Neural progenitor cell (in vitro differentiated cells): ENCODE measurements at regions not wholly inside any gene's neighbourhood (a gene's known extent, or its start where the extent isn't known, plus 50 kb on each side); places are given as distances from the start of the nearest gene placed in this dataset.

ENCODE experiments used
- EZH2 ChIP-seq: fragments of 200-600 bp; sonication (generic); IDR thresholded peaks from 2 replicates; pipeline ENCODE4 v1.6.1; 2017; ENCODE audit warnings: antibody characterized with exemption, mild to moderate bottlenecking, moderate library complexity
- TF ChIP-seq, protein P1 (sequence below): fragments of 200-600 bp; sonication (generic); IDR thresholded peaks from 2 replicates; pipeline ENCODE4 v1.5.1; 2017; ENCODE audit warnings: antibody characterized with exemption, mild to moderate bottlenecking

DNA sequence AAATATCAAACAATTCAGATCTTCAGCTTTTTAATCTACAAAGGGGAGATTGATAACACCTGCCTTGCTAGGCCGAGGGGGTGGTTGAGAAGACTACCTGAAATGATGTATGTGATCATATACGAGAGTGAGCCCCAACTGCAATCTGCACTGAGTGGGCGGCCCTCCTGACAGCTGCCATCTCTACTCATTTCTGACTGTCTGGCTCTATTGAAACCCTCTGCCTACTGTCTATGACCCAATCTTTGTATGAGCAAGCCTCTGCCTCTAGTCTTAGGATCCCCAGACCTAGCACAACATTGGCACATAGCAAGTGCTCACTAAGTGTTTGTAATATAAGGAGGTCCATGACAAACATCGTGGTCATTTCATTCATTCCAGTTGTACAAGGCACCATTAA lies 144.4 kb upstream of the NR2F2 start:
- TF ChIP-seq, protein P1, sequence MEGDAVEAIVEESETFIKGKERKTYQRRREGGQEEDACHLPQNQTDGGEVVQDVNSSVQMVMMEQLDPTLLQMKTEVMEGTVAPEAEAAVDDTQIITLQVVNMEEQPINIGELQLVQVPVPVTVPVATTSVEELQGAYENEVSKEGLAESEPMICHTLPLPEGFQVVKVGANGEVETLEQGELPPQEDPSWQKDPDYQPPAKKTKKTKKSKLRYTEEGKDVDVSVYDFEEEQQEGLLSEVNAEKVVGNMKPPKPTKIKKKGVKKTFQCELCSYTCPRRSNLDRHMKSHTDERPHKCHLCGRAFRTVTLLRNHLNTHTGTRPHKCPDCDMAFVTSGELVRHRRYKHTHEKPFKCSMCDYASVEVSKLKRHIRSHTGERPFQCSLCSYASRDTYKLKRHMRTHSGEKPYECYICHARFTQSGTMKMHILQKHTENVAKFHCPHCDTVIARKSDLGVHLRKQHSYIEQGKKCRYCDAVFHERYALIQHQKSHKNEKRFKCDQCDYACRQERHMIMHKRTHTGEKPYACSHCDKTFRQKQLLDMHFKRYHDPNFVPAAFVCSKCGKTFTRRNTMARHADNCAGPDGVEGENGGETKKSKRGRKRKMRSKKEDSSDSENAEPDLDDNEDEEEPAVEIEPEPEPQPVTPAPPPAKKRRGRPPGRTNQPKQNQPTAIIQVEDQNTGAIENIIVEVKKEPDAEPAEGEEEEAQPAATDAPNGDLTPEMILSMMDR: no peak
- TF ChIP-seq EZH2: no peak
